Astrocyte (in vitro differentiated cells and primary cell): ENCODE measurements at regions not wholly inside any gene's neighbourhood (a gene's known extent, or its start where the extent isn't known, plus 50 kb on each side); places are given as distances from the start of the nearest gene placed in this dataset.

Source experiments
- EZH2 ChIP-seq: IDR thresholded peaks from 2 replicates; pipeline ENCODE4 v1.6.1; 2012; ENCODE audit warnings: mild to moderate bottlenecking, low read length, inconsistent platforms; ENCODE audit not compliant: insufficient read depth
- TF ChIP-seq, protein P1 (sequence below): IDR thresholded peaks from 2 replicates; pipeline ENCODE4 v1.5.1; 2011; ENCODE audit warnings: low read depth, mild to moderate bottlenecking, inconsistent platforms, low read length, moderate library complexity; ENCODE audit not compliant: insufficient read depth

DNA sequence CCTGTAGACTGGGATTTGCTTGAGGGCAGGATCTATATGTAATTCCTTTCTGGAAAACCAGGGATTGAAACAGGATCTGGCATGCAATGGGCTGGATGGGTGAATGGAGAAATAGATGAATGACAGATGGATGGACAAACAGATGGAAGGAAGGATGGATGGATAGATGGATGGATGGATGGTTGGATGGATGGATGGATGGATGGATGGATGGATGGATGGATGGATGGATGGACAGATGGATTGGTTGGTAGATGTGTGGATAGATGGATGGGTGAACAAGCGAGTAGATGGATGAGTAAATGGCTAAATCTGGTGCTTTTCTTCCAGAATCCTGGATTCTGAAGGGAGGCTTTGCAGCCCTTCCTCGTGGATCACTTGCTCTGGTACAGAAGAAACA is 162.5 kb upstream of the SMIM23 start:
- TF ChIP-seq, protein P1, sequence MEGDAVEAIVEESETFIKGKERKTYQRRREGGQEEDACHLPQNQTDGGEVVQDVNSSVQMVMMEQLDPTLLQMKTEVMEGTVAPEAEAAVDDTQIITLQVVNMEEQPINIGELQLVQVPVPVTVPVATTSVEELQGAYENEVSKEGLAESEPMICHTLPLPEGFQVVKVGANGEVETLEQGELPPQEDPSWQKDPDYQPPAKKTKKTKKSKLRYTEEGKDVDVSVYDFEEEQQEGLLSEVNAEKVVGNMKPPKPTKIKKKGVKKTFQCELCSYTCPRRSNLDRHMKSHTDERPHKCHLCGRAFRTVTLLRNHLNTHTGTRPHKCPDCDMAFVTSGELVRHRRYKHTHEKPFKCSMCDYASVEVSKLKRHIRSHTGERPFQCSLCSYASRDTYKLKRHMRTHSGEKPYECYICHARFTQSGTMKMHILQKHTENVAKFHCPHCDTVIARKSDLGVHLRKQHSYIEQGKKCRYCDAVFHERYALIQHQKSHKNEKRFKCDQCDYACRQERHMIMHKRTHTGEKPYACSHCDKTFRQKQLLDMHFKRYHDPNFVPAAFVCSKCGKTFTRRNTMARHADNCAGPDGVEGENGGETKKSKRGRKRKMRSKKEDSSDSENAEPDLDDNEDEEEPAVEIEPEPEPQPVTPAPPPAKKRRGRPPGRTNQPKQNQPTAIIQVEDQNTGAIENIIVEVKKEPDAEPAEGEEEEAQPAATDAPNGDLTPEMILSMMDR = no peak
- no peak for TF ChIP-seq EZH2
